Keratinocyte (primary cell): ENCODE measurements at regions not wholly inside any gene's neighbourhood (a gene's known extent, or its start where the extent isn't known, plus 50 kb on each side); places are given as distances from the start of the nearest gene placed in this dataset.

Source experiments
- CTCF ChIP-seq, 3 experiments: IDR thresholded peaks in 1 of 3; conservative IDR thresholded peaks in 1 of 3; optimal IDR thresholded peaks in 1 of 3; 2 replicates in 2 of 3; 3 replicates in 1 of 3; pipeline versions ENCODE3 to v1.5.1; 2011; ENCODE audit warnings: low read length in 3 of 3, mild to moderate bottlenecking in 3 of 3, moderate library complexity in 2 of 3, control low read depth in 1 of 3, inconsistent platforms in 1 of 3; ENCODE audit not compliant: insufficient read depth in 2 of 3; ENCODE audit errors: extremely low read depth in 1 of 3
- EZH2 ChIP-seq: IDR thresholded peaks from one replicate; pipeline ENCODE4 v1.6.1; 2012; ENCODE audit warnings: inconsistent platforms, mild to moderate bottlenecking, low read length, moderate library complexity

DNA sequence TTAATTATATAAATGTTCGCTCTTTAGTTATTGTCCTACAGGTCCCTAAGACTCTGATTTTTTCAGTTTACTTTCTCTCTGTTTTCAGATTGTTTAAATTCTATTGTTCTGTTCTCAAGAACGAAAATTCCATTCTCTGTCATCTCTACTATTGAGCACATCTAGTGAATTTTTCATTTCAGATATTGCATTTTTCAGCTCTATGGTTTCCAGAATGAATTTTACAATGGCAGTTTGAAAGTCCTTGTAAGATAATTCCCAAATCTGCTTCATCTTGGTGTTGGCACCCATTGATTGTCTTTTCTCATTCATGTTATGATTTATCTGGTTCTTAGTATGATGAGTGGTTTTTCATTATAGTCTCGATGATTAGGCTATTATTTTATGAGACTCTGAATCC lies 519.6 kb upstream of the LRFN5 start:
- TF ChIP-seq CTCF (optimal IDR thresholded peaks at IDR 0.05 in 1 of 3, IDR thresholded peaks at IDR 0.05 in 1 of 3, conservative IDR thresholded peaks at IDR 0.05 in 1 of 3; ENCODE audit: extremely low read depth in 1 of 3, insufficient read depth in 2 of 3, low read length in 3 of 3), result no peak
- no peak for TF ChIP-seq EZH2
